HG03064 (cell line): ENCODE measurements at regions not wholly inside any gene's neighbourhood (a gene's known extent, or its start where the extent isn't known, plus 50 kb on each side); places are given as distances from the start of the nearest gene placed in this dataset.
"Not testable (repeated sequence)": the region's sequence is repeated elsewhere in the genome, so short reads cannot be mapped to it uniquely, and the experiment has no call there.

Source experiments
- ATAC-seq: cut with Tn5 transposase; IDR thresholded peaks from one replicate; pipeline ENCODE4 v1.9.1; 2021; ENCODE audit warnings: low read depth; ENCODE audit not compliant: unreplicated experiment

DNA sequence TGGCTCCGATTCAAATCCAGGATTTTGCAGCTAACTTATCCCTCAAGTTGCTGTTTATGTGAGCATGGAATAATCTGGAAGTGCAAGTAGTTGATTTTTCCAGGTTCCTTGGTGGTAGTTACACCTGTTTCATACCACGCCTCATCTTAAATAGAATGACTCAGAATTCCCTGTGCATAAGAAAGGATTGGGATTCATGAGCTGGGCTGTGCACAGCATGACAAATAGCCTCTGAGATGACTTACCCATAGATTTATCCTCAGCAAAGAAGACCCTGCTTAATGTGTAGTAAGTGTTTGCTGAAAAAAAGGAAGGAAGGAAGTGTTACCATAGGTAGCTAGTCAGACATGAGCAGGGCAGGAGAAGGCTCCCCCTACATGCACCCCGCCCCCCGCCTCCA lies 777.7 kb upstream of the ADGRL3 start:
- ATAC-seq: no peak

DNA sequence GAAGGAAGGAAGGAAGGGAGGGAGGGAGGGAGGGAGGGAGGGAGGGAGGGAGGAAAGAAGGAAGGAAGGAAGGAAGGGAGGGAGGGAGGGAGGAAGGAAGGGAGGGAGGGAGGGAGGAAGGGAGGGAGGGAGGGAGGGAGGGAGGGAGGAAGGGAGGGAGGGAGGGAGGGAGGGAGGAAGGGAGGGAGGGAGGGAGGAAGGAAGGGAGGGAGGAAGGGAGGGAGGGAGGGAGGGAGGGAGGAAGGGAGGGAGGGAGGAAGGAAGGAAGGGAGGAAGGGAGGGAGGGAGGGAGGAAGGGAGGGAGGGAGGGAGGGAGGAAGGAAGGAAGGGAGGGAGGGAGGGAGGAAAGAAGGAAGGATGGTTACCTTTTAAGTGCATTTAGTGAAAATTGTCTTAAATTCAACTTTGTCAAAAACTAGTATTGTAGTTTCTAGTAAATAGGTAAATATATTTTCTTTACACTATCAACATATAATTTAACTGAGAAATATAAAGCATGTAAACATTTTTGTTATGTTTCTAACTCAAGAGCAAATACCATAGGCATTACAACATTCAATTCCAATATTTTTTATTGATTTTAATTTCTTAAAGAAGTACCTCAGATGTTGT lies 776.4 kb upstream of the ADGRL3 start:
- not testable (repeated sequence) for ATAC-seq

DNA sequence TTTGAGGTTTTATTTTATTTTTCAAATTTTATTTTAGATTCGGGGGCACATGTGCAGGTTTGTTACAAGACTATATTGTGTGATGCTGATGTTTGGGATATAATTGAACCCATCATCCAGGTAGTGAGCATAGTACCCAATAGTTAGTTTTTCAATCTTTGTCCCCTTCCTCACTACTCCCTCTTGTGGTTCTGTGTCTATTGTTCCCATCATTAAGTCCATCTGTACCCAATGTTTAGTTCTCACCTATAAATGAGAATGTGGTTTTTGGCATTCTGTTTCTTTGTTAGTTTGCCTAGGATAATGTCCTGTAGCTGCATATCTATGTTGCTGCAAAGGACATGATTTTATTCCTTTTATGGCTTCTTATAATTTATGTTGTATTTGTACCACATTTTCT lies 767.2 kb upstream of the ADGRL3 start:
- no peak for ATAC-seq

GRCh38 chr4:60443068-60443467 lies 757.1 kb upstream of the ADGRL3 start:
- ATAC-seq: no peak

DNA sequence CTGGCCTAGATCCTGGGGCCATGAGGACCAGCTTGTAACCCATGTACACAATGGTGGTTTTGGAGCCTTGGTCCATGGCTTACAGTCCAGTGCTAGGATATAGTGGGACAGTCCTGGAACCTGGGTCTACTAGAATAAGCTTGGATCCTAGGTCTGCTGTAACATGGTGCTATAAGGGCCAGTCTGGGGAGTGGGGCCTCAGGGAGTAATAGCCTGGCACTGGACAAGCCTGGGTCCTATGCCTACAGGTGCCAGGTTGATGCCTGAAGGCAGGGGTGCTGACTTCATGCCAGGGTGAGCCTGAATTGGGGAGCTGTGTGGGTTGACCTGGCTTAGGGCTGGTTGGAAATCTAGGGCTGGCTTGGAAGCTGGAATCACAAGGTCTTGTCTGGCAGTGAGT lies 756.3 kb upstream of the ADGRL3 start:
- no peak for ATAC-seq

GRCh38 chr4:60450054-60450453 lies 750.1 kb upstream of the ADGRL3 start:
- no peak for ATAC-seq

- ATAC-seq: no peak
Measured at GRCh38 chr4:60452266-60452665, 747.9 kb upstream of the ADGRL3 start.

GRCh38 chr4:60455380-60455779 lies 744.7 kb upstream of the ADGRL3 start:
- ATAC-seq: no peak

GRCh38 chr4:60461551-60461950 lies 738.6 kb upstream of the ADGRL3 start:
- no peak for ATAC-seq

GRCh38 chr4:60463857-60464502 lies 736.1 kb upstream of the ADGRL3 start:
- no peak for ATAC-seq

DNA sequence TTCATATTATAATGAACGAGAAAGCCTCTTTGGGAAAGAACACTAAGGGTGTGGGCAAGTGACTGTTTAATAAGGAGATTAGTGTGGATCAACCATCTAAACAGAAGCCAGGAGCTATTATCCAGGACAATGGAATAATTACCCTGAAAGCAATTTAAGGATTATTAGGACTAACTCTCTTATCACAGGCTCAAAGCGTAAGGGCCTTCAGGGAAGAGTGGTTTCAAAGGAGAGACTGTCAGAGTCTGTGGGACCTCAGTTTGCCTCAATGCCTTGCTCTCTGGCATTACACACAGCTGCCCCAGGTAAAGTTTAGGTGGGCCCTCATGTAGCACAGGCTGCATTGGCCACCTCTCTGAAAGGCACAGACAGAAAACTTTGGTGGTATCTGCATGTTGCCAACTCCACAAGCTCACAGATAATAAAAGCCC lies 717.2 kb upstream of the ADGRL3 start:
- no peak for ATAC-seq

DNA sequence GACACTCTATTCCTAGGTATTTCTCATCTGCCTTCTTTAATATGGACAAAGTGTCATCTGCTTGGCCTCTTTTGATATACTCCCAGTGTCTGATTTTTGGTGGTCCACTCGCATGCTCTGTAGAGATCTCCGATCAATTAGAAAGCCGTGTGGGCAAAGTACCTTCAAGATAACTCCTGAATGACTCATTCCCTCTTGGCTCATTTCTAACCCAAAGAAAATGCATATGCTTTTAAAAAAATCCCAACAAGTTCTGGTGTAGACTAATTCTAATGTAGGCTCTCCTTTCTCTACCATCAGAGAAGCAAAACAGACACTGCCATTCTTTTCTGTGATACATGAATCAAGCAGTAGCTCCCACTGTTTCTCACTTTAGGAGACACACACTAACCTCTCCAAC lies 714.9 kb upstream of the ADGRL3 start:
- ATAC-seq: no peak

- not testable (repeated sequence) for ATAC-seq
Measured at GRCh38 chr4:60487118-60487761, 712.9 kb upstream of the ADGRL3 start.

DNA sequence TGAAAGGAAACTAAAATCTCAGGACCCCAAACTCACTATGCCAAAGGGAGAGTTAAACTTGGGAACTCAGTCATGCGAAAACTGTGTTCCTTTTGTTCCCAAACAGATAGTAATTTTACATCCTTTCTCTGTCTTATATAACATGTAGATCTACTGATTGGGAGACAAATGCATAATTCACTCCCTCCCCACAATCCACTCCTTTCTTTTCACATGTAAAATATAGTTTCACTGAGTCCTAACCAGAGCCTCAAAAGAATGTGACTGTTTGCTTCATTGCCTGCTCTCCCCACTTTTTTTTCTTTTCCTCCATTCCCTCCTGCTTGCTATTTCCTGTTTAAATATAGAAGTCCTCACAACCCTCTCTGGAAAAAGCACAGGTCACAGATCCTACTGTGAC lies 699.3 kb upstream of the ADGRL3 start:
- ATAC-seq: no peak

- no peak for ATAC-seq
Measured at GRCh38 chr4:60502733-60503132, 697.4 kb upstream of the ADGRL3 start.

DNA sequence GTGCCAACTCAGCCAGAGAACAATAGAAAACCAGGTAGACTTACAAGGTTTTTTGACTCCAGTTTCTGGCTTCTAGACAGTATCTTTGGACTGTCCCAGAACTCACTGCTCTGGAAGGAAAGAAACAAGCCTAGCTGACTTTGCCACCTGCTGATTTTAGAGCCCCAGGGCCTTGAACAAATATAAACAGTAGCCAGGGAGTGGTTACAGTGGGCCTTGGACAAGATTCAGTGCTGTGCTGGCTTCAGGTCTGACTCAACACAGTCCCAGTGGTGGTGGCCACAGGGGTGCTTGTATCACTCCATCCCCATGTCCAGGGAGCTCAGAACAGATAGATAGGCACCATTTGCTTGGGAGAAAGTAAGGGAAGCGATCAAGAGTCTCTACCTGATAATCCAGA lies 694.1 kb upstream of the ADGRL3 start:
- ATAC-seq: no peak

DNA sequence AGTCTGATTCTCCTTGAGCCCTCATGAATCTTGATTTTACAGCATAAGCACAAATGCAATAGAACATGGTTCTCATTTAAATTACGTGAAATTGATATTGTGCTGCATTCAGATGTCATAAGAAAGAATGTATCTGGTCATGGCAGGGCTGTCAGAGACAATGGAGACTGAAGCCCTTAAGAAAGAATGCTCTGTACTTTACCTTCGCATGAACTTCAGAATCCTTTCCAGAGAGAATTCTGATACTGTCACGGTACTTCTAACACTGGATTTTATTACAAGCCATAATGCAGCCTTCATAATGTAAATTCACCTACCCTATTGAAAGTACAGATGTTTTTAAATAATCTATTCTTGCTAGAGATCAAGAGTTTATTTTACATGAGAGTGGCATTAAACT lies 677.9 kb upstream of the ADGRL3 start:
- ATAC-seq: no peak

DNA sequence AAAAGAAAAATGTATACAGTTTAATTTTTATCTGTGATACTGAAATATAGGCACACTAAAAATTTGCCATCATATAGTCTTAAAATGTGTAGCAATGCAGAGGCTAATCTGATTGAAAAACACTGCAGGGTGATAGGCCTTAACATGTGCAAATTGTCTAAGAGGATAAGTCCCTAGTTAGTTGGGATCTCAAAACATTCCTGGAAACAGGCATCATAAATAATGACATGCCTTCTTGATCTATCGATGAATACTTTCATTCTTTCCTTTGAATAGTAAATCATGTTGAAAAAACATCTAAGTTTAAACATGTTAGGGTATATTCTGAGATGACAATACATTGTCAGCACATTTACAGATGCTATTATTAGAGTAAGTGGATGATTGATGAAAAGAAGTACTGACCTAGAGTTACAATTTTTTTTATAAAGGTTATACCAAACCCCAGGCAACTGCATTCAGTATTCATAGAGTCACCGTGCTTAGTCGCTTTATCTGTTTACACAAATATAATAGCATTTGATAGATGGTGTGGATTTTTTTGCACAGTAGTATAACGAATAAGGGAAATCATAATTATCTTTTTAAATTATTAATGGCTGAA lies 668.2 kb upstream of the ADGRL3 start:
- no peak for ATAC-seq

- no peak for ATAC-seq
Measured at GRCh38 chr4:60544981-60545380, 655.1 kb upstream of the ADGRL3 start.

DNA sequence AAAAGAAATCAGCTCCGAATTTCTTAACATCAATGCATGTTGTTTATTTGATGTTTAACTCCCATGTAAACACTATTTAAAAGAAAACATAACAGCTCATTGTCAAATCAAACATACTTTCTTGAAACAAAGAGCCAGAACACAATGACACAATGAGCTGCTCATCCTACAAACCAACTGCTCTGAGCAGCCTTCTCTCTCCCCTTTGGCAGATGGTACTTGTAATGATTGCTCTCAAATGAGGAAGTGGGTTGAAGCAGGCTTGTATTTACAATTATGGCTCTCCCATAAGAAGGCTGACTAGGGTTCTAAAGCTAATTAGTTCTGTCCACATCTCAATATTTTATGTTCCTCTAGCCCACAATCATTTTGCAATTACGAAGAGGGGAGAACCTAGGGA lies 637.8 kb upstream of the ADGRL3 start:
- no peak for ATAC-seq

GRCh38 chr4:60565558-60565957 lies 634.6 kb upstream of the ADGRL3 start:
- no peak for ATAC-seq

DNA sequence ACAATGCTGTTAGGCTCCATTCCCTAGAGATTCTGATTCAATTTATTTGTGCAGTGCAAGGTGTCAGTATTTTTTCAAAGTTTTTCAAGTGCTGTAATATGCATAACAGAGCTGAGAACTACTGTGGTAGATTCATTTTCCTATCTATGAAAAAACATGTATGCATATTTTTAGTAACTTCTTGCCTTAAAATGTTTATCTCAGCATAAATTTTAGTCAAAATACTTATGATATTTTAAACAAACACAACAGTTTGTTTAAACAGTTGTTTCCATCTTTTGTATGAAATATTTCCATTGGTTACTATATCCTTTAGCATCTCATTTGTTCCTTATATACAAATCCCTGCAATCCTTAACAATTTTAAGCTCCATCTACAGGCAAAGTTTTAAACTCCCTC lies 624.8 kb upstream of the ADGRL3 start:
- no peak for ATAC-seq
